ENCODE measurements at regions not wholly inside any gene's neighbourhood (a gene's known extent, or its start where the extent isn't known, plus 50 kb on each side); places are given as distances from the start of the nearest gene placed in this dataset.

GRCh38 chr7:12131122-12131521 lies 80.0 kb upstream of the TMEM106B start:
- no peaks in the 10 kb centered on the region for H3K27me3 ChIP-seq (ENCODE audit: insufficient read depth, poor library complexity, severe bottlenecking)
- no peak overlapping the region for H3K4me3 ChIP-seq (replicated peaks; ENCODE audit: insufficient read depth, low read length)
- no peak for DNase-seq (ENCODE audit: low read depth in 1 of 2, low spot score in 1 of 2)
- no peak for TF ChIP-seq SPI1 (IDR thresholded peaks at IDR 0.05; ENCODE audit: borderline replicate concordance, low read depth)
- TF ChIP-seq GABPA (IDR thresholded peaks at IDR 0.05; ENCODE audit: low read depth) = no peak
- TF ChIP-seq CTCF (IDR thresholded peaks at IDR 0.05; ENCODE audit: insufficient read depth, low read length) = no peak
- TF ChIP-seq POLR2AphosphoS5 (IDR thresholded peaks at IDR 0.05; ENCODE audit: low read depth) = no peak
- TF ChIP-seq REST (IDR thresholded peaks at IDR 0.05; ENCODE audit: insufficient replicate concordance, low read depth) = no peak
- no peak overlapping the region for H3K27ac ChIP-seq (replicated peaks)

- DNase-seq (ENCODE audit: low read depth in 1 of 2, low spot score in 1 of 2) = no peak
- H3K27ac ChIP-seq (replicated peaks) = no peak overlapping the region
- H3K4me3 ChIP-seq (replicated peaks; ENCODE audit: insufficient read depth, low read length) = no peak overlapping the region
- H3K27me3 ChIP-seq (ENCODE audit: insufficient read depth, poor library complexity, severe bottlenecking) = no peaks in the 10 kb centered on the region
- TF ChIP-seq GABPA (IDR thresholded peaks at IDR 0.05; ENCODE audit: low read depth) = no peak
- TF ChIP-seq SPI1 (IDR thresholded peaks at IDR 0.05; ENCODE audit: borderline replicate concordance, low read depth) = no peak
- TF ChIP-seq REST (IDR thresholded peaks at IDR 0.05; ENCODE audit: insufficient replicate concordance, low read depth) = no peak
- TF ChIP-seq CTCF (IDR thresholded peaks at IDR 0.05; ENCODE audit: insufficient read depth, low read length) = no peak
Measured at GRCh38 chr7:12133865-12134264, 77.2 kb upstream of the TMEM106B start.

- no peak overlapping the region for H3K27ac ChIP-seq (replicated peaks)
Measured at GRCh38 chr7:12136523-12136922, 74.6 kb upstream of the TMEM106B start.

More at GRCh38 chr7:12136523-12136922, 74.6 kb upstream of the TMEM106B start:
- Histone ChIP-seq H3K27me3 (ENCODE audit: insufficient read depth, poor library complexity, severe bottlenecking) (no peaks in the 10 kb centered on the region), H3K4me3 (replicated peaks; ENCODE audit: insufficient read depth, low read length) (no peak overlapping the region)
- DNase-seq (ENCODE audit: low read depth in 1 of 2, low spot score in 1 of 2) = no peak
- TF ChIP-seq CTCF (IDR thresholded peaks at IDR 0.05; ENCODE audit: insufficient read depth, low read length) = no peak
